Heart left ventricle (tissue), 13 donors: ENCODE measurements at regions not wholly inside any gene's neighbourhood (a gene's known extent, or its start where the extent isn't known, plus 50 kb on each side); places are given as distances from the start of the nearest gene placed in this dataset.

Experiments used
- POLR2A ChIP-seq, 2 donors: fragments of 450-650 bp; IDR thresholded peaks; one replicate each; pipeline ENCODE4 v1.6.1; 2017; ENCODE audit warnings: antibody characterized with exemption in 2 of 2, mild to moderate bottlenecking in 2 of 2, moderate library complexity in 2 of 2
- TF ChIP-seq, protein P1 (sequence below), 12 donors: fragments of 200-600 bp; sonication (generic) in 4 of 12; IDR thresholded peaks; one replicate each; pipeline versions ENCODE4 v1.5.0 to v1.8.0; 2018 to 2022; ENCODE audit warnings: antibody characterized with exemption in 12 of 12, mild to moderate bottlenecking in 5 of 12
- donor health status: ischemic (EF 13 %, LVEDD 7.1; RV severe dilation, severe dysfunction).
- donor health status: DM: no; HTN: yes; CAD: no.
- donor health status: DM: no; HTN: no; CAD: no.
- donor health status: ischemic (EF 25% LVEDD 6.9; RV normal size, moderate dysfunction).
- donor health status: ischemic (EF 25% LVEDD 5.7; RV mildly dilated, moderate dysfunction).
- donor health status: ischemic (EF 35%, LVEDD 5.7; RV mildly dilated, moderate dysfunction).
- donor health status: nonischemic (EF 11% LVEDD 7.7; RV severe dilation, severe dysfunction).
- donor health status: DM: yes; HTN: yes; CAD: no.
- donor health status: PGD.
- donor health status: ischemic (EF 29% LVEDD 5.4; RV normal size, mild dysfunction).
- donor health status: nonischemic (EF 23%, LVEDD 6.1; RV moderate dilation, normal function).

DNA sequence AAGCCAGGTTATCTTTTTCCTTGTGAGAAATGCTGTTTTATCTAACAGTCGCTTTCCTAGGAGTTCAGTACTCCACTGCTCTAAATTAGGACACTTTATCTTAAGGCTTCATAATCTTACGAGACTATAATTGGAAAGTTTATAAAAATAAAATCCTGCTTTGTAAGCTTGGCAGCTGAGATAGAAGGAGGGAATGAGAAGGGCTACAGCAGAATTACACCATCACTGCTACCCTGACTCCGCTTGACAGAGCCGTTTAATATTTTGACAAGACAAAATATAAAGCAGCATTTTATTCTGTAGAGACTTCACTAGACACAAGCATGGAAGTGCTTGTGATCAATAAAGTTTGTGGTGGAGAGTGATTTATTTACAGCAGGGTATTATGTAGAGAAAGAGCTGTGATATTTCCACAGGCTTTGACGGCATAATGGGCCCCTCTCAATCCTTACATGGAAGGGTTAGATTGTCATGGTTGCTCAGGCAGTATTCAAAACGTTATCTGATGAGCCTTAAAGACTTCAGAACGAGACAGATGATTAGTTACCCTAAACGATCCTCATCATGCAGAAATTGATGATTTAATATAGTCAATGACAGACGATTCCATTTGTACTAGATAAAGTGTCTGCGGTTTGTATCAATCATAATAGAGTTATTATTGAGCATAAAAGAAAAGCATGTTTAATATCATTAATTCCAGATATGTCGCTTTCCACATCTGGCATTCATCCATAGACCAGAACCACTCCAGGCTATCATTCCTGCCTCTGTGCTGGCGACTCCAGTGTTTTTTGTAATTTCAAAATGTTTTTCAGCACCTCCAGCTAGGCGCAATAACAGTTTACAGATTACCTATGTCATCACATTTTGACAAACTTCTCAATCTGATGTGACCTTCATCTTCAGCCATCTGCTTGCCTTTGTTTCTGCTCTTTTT, 242.2 kb downstream of the FIGN start:
- TF ChIP-seq, protein P1, sequence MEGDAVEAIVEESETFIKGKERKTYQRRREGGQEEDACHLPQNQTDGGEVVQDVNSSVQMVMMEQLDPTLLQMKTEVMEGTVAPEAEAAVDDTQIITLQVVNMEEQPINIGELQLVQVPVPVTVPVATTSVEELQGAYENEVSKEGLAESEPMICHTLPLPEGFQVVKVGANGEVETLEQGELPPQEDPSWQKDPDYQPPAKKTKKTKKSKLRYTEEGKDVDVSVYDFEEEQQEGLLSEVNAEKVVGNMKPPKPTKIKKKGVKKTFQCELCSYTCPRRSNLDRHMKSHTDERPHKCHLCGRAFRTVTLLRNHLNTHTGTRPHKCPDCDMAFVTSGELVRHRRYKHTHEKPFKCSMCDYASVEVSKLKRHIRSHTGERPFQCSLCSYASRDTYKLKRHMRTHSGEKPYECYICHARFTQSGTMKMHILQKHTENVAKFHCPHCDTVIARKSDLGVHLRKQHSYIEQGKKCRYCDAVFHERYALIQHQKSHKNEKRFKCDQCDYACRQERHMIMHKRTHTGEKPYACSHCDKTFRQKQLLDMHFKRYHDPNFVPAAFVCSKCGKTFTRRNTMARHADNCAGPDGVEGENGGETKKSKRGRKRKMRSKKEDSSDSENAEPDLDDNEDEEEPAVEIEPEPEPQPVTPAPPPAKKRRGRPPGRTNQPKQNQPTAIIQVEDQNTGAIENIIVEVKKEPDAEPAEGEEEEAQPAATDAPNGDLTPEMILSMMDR (IDR thresholded peaks at IDR 0.05): no peak
- TF ChIP-seq POLR2A (IDR thresholded peaks at IDR 0.05): no peak
